Skeletal muscle satellite cell (primary cell): ENCODE measurements at regions not wholly inside any gene's neighbourhood (a gene's known extent, or its start where the extent isn't known, plus 50 kb on each side); places are given as distances from the start of the nearest gene placed in this dataset.

Experiments
- H3K27me3 ChIP-seq: 2 replicates; pipeline ENCODE4 v1.7.0; 2013; ENCODE audit warnings: low read length; ENCODE audit not compliant: control insufficient read depth, insufficient read depth
- H3K36me3 ChIP-seq: 2 replicates; pipeline ENCODE4 v1.7.0; 2013; ENCODE audit warnings: mild to moderate bottlenecking, control low read depth, low read length; ENCODE audit not compliant: insufficient read depth
- H3K4me1 ChIP-seq: 2 replicates; pipeline ENCODE4 v1.7.0; 2013; ENCODE audit warnings: low read length; ENCODE audit not compliant: control insufficient read depth, insufficient read depth
- H3K4me2 ChIP-seq: 2 replicates; pipeline ENCODE4 v1.7.0; 2013; ENCODE audit warnings: mild to moderate bottlenecking, low read length
- H3K4me3 ChIP-seq: 2 replicates; pipeline ENCODE4 v1.7.0; 2013; ENCODE audit warnings: low read length
- H3K9ac ChIP-seq: 2 replicates; pipeline ENCODE4 v1.7.0; 2013; ENCODE audit warnings: mild to moderate bottlenecking, low read depth, low read length, moderate library complexity
- H3K9me3 ChIP-seq: replicated peaks from 2 replicates; pipeline ENCODE4 v1.7.0; 2013; ENCODE audit warnings: mild to moderate bottlenecking, control low read depth, low read length

DNA sequence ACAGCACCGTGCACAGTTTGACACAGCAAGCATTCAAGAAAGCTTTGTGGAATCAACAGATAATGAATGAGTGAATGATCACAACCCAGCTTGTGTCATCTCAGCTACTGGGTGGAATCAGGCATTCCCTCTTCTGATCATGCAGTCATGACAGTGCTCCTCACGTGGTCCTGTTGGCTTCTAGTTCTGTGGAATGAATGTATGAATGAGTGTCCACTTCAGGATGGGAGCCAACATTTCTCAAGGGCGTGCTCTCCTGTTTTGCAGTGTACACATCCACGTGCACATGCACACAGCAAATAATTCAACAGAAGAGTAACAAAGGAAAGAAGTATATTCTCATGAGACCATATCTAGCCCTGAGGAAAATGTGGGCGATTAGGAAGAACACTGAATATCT, 133.1 kb upstream of the NPVF start:
- H3K4me1 ChIP-seq, result no peaks in the 10 kb centered on the region
- no peak overlapping the region for H3K4me3 ChIP-seq
- H3K9ac ChIP-seq, result no peak overlapping the region
- no peak overlapping the region for H3K4me2 ChIP-seq
- no peaks in the 10 kb centered on the region for H3K36me3 ChIP-seq
- peaks cover 10% of the 10 kb centered on the region for H3K27me3 ChIP-seq
- H3K9me3 ChIP-seq, result no peaks in the 10 kb centered on the region

DNA sequence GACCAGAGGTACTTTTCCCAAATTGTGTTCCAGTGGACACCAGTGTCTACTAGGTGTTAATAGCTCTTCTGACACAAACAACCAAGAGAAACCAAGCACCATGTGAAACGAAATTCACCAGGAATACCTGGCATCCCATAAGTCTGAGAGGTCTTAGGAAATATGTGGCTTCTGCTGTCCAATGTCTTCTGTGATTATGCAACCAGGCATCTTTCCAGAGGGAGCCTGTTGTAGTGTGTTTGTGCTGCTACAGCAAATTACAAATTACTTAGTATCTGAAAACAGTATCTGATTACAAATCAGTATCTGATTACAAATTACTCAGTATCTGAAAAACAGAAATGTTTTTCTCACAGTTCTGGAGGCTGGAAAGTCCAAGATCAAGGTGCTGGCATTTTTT, 133.6 kb upstream of the NPVF start:
- H3K9me3 ChIP-seq, result no peaks in the 10 kb centered on the region
- H3K4me2 ChIP-seq, result no peak overlapping the region
- peaks cover 10% of the 10 kb centered on the region for H3K27me3 ChIP-seq
- no peak overlapping the region for H3K9ac ChIP-seq
- H3K36me3 ChIP-seq, result no peaks in the 10 kb centered on the region
- no peak overlapping the region for H3K4me3 ChIP-seq
- H3K4me1 ChIP-seq, result no peaks in the 10 kb centered on the region

DNA sequence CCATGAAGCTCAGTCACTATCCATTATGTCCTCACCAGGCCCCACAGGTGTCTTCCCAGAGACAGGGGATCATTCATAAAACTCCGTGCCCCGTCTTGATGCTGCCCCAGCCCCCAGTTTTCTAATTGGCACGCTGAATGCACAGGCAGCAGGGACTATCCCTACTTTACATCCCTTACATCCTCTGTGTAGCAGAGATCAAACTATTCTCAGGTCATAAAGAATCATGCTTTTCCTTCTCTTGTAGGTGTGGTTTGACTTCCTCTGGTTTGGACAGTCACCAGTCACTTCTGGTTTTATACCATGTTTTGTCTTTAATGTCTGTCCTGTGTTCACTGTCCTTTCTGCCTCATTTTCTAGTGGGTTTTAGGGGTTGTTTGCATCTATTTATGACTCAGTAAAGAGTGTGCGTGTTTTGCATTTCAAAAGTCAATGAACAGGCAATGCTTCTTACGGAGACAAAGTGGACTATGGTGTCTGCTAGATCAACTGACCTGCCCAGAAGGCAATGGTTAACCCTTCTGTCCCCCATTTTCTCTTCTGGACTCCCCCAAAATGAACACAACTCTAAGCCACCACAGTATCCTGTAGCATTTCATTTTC, 140.4 kb upstream of the NPVF start:
- H3K4me3 ChIP-seq, result no peak overlapping the region
- no peak overlapping the region for H3K4me2 ChIP-seq
- no peaks in the 10 kb centered on the region for H3K4me1 ChIP-seq
- H3K27me3 ChIP-seq, result peaks cover 13% of the 10 kb centered on the region
- no peak overlapping the region for H3K9ac ChIP-seq
- H3K36me3 ChIP-seq, result no peaks in the 10 kb centered on the region
- H3K9me3 ChIP-seq, result no peaks in the 10 kb centered on the region

DNA sequence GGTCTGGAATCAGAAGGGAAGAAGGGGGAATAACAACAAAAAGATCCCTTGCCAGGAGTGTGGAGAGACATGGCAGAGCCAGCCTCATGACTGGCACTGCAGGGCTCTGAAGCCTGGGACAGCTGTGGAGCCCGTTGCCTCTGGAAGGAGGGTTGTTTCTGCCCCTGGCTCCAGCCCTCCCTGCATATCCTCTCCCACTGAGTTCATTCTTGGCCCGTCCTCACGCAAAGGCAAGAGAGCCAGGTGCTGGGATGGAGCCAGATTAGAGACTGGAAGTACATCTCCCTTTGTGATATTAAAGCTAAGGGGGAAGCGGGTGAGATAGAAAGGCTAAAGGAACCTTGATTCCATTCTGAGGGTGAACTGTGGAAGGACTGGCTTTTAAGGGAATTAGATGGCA, 141.5 kb upstream of the NPVF start:
- Histone ChIP-seq H3K27me3 (peaks cover 13% of the 10 kb centered on the region), H3K36me3 (no peaks in the 10 kb centered on the region), H3K4me3 (no peak overlapping the region), H3K4me1 (no peaks in the 10 kb centered on the region), H3K9me3 (no peaks in the 10 kb centered on the region), H3K4me2 (no peak overlapping the region), H3K9ac (no peak overlapping the region)

DNA sequence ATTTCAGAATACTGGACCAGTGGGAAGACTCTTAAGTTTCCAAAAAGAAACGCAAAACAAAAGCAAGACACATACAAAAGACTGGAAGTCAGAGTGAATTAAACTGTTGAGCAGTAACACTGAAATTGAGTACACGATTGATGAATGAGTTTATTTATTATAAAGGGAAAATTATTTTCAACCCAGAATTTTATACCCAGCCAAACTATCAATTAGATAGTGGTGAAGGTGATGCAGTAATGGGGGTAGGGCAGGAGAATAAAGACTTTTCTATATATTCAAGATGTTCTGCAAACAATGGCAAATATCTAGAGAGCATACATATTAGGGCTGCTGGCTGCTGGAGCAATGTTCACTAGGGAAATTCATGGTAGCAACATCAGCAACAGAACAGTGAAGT, 143.7 kb upstream of the NPVF start:
- no peak overlapping the region for H3K4me2 ChIP-seq
- H3K36me3 ChIP-seq, result no peaks in the 10 kb centered on the region
- H3K9ac ChIP-seq, result no peak overlapping the region
- no peak overlapping the region for H3K4me3 ChIP-seq
- peaks cover 13% of the 10 kb centered on the region for H3K27me3 ChIP-seq
- H3K9me3 ChIP-seq, result no peaks in the 10 kb centered on the region
- H3K4me1 ChIP-seq, result no peaks in the 10 kb centered on the region

DNA sequence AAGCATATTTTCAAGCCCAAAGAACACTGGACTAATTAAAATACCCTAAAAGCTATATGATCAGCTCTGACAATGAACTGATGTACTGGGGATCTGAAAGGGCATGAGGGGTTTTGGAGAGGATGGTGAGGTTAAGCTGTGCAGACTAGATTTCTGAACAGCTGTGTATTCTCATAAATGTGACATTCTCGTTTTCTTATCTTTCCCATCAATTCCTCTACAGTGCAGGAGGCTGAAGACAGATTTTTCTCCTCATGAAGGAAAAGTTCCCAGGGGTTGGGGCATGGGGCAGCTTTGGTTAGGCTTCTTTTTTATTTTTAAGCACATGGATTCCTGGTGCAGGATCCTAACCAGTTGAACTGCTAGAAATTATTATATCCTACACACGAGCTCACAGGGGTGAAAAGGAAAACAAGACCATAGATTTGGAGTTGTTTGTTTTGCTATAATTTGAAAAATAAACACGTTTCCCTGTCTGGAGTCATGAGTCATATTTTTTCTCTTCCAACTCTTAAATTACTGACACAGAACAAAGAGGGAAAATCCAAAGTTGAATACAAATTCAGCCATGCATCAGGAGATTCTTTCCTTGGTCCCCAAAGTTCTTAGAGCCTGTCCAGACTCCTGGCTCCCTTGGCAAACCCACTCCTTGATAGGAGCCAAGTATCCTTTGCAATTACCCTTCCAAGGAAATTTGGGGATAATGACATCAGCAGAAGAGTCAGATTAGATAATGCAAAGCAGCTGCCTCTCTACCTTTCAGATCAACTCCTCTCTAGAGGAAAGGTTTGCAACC, 147.7 kb upstream of the NPVF start:
- no peak overlapping the region for H3K9ac ChIP-seq
- H3K4me1 ChIP-seq, result no peaks in the 10 kb centered on the region
- H3K27me3 ChIP-seq, result peaks cover 6% of the 10 kb centered on the region
- no peaks in the 10 kb centered on the region for H3K36me3 ChIP-seq
- no peak overlapping the region for H3K4me2 ChIP-seq
- no peak overlapping the region for H3K4me3 ChIP-seq
- H3K9me3 ChIP-seq, result no peaks in the 10 kb centered on the region

DNA sequence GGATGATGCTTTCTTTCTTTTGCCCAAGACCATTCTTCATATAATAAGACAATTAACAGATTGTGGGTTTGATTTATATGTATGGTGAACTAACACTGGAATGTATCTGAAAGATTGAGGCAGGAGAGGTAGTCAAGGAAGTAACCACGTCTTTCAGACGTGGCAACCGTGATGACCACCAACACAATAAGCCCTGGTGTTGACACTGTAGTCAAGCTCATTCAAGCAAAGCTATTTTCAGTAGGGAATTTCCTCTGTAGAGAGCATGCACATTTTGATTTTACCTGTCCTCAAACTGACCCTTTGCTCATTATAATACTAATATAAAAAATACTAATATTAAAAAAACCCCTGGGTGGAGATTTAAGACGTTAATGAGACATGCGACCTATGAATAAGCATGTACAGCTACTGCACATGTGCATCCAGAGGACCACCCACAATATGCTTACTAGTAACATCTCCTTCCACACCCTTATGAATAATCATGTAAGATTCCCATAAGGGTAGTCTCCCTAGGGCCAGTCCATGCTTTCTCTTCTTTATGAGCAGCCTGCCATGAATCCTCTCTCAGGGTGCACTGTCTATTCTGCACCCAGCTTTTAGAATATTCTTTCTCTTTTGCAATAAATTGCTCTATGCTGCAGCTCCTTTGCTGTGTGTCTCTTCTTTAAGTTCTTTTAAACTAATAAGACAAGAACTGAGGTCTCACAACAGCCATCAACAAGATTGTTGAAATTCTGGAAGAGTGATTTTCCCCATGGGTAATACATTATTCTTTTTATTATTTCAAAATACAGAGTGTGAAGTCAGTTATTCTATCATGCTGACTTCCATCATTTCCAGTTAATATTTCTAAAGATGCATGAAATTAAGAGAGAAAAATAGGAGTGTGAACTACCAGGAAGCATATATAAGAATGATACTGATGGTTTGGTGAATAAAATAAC, 151.3 kb upstream of the NPVF start:
- no peaks in the 10 kb centered on the region for H3K4me1 ChIP-seq
- no peak overlapping the region for H3K4me3 ChIP-seq
- no peaks in the 10 kb centered on the region for H3K36me3 ChIP-seq
- H3K4me2 ChIP-seq, result no peak overlapping the region
- H3K9ac ChIP-seq, result no peak overlapping the region
- no peaks in the 10 kb centered on the region for H3K9me3 ChIP-seq
- peaks cover 14% of the 10 kb centered on the region for H3K27me3 ChIP-seq

DNA sequence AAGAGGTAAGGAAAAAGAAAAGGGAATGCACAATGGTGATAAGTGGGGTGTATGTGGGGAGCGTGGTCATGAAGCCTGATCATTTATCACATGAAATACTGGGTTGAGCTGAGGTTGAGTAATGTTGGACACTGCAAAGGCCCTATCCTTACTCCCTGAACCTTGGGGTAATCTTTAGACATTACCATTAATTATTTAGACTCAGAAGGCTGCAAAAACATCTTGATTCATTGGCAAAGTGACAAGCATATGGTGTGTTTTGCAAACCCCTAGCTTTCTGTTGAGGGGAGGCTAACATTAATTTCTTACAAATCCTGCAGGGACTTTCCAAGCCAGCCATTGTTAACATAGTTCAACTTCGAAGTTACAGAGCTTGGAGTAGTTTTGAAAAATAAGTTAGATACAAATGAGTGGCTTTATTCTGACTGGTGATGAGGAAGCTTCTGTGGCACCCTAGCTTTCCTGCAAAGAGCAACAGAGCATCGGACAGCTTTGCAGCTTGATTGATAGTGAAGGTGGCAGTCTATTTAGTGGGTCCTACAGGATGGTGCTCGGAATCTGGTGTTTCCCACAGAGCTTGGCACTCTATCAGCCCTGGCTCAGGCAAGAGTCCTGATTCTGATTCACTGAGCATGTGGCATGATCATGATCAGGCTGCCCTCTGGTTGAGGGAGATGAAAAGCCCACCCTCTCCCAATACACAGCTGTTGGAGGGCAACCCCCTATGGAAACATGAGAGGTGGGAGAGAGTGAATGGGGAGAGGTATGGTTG, 153.7 kb upstream of the NPVF start:
- peaks cover 29% of the 10 kb centered on the region for H3K27me3 ChIP-seq
- H3K4me2 ChIP-seq, result no peak overlapping the region
- H3K4me3 ChIP-seq, result no peak overlapping the region
- H3K4me1 ChIP-seq, result no peaks in the 10 kb centered on the region
- no peaks in the 10 kb centered on the region for H3K9me3 ChIP-seq
- H3K36me3 ChIP-seq, result no peaks in the 10 kb centered on the region
- no peak overlapping the region for H3K9ac ChIP-seq

DNA sequence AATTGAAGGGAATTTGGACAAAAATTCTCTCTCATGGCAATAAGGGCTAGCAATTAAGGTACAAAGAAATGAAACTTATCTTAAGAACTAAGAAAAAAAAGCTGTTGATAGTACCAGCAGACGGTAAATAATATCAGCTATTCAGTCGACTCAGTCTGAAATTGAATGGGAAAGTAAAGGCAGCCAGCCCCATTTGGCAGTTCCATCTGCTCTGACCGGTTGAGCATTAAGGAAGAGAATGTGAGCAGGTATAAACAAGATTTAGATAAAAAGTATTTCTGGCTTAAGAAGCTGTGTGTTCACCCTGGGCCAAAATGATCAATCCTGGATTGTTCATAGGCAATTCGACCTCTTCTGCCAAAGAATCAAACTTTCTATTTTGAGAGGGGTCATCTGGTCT, 154.6 kb upstream of the NPVF start:
- no peaks in the 10 kb centered on the region for H3K36me3 ChIP-seq
- H3K9me3 ChIP-seq, result no peaks in the 10 kb centered on the region
- no peak overlapping the region for H3K4me2 ChIP-seq
- H3K4me1 ChIP-seq, result no peaks in the 10 kb centered on the region
- peaks cover 29% of the 10 kb centered on the region for H3K27me3 ChIP-seq
- H3K4me3 ChIP-seq, result no peak overlapping the region
- no peak overlapping the region for H3K9ac ChIP-seq

DNA sequence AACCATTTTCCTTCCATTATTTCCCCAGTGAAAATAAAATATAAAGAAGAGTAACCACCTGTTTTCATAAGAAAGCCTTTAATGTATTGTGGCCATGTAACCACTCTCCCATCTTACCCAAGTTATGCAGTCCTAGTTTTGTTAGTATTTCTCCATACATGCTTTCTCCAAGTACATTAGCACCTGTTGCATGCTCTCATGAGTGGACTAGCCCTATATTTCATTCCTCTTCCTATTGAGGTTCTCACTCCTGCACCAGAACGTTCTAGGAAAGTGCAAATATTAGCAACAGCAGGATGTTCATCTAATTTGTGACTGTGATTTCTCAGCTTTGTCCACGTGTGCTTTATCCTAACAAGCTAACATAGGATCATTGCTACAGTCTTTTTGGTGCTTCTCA, 155.1 kb upstream of the NPVF start:
- peaks cover 29% of the 10 kb centered on the region for H3K27me3 ChIP-seq

More for the DNA sequence above, 155.1 kb upstream of the NPVF start:
- Histone ChIP-seq H3K4me2 (no peak overlapping the region), H3K9ac (no peak overlapping the region), H3K4me3 (no peak overlapping the region), H3K36me3 (no peaks in the 10 kb centered on the region), H3K4me1 (no peaks in the 10 kb centered on the region), H3K9me3 (no peaks in the 10 kb centered on the region)
